Gastrocnemius medialis (tissue), 4 donors: ENCODE measurements at regions not wholly inside any gene's neighbourhood (a gene's known extent, or its start where the extent isn't known, plus 50 kb on each side); places are given as distances from the start of the nearest gene placed in this dataset.

Experiments
- ATAC-seq, 2 donors: fragments of 150-250 bp; one replicate each; pipeline ENCODE4 v1.9.1; 2016
- DNase-seq, 2 donors: peaks; one replicate each; pipeline ENCODE4 v3.0.0-alpha.2; 2019
- H3K27ac ChIP-seq, 4 donors: fragments of 200-600 bp; sonication (generic); 1 replicate in 1 of 4; 2 replicates in 3 of 4; pipeline ENCODE4 v1.5.1; 2016 to 2018; ENCODE audit warnings: mild to moderate bottlenecking in 2 of 4, moderate library complexity in 1 of 4
- H3K27me3 ChIP-seq, 3 donors: fragments of 200-600 bp; sonication (generic) in 2 of 3; 1 replicate in 1 of 3; 2 replicates in 2 of 3; pipeline versions ENCODE4 v1.5.1 to v1.6.0; 2016 to 2019; ENCODE audit warnings: mild to moderate bottlenecking in 1 of 3, moderate library complexity in 1 of 3
- H3K36me3 ChIP-seq, 2 donors: fragments of 200-600 bp; sonication (generic) in 1 of 2; one replicate each; pipeline ENCODE4 v1.5.1; 2017 to 2018
- H3K4me1 ChIP-seq, 2 donors: fragments of 200-600 bp; sonication (generic) in 1 of 2; one replicate each; pipeline ENCODE4 v1.5.1; 2016 to 2017; ENCODE audit warnings: mild to moderate bottlenecking in 2 of 2
- H3K4me3 ChIP-seq, 4 donors: fragments of 200-600 bp; sonication (generic) in 3 of 4; 1 replicate in 1 of 4; 2 replicates in 3 of 4; pipeline ENCODE4 v1.5.1; 2016 to 2019; ENCODE audit warnings: mild to moderate bottlenecking in 2 of 4
- H3K9me3 ChIP-seq, 3 donors: fragments of 200-600 bp; sonication (generic) in 2 of 3; 1 replicate in 1 of 3; 2 replicates in 2 of 3; pipeline ENCODE4 v1.5.1; 2016 to 2019
- POLR2A ChIP-seq, 2 donors: fragments of 450-650 bp; IDR thresholded peaks; one replicate each; pipeline ENCODE4 v1.6.1; 2017; ENCODE audit warnings: antibody characterized with exemption in 2 of 2, mild to moderate bottlenecking in 2 of 2, moderate library complexity in 2 of 2
- in situ Hi-C, 4 donors: fragments of 200-750 bp; cut with MboI; loops; one replicate each; pipeline versions ENCODE4 v1.15.0 to v1.8.0; 2017; ENCODE audit warnings: low sequenced_read_pairs in 4 of 4
- intact Hi-C: fragments of 100-400 bp; cut with DNase I; formaldehyde crosslinking; loops from one replicate; pipeline ENCODE4 v1.15.1; 2023; ENCODE audit warnings: low total_unique reads
- TF ChIP-seq, protein P1 (sequence below), 5 experiments: fragments of 450-650 bp in 3 of 5; fragments of 200-600 bp in 2 of 5; sonication (generic) in 2 of 5; IDR thresholded peaks in 4 of 5; conservative IDR thresholded peaks in 1 of 5; 1 replicate in 4 of 5; 2 replicates in 1 of 5; pipeline ENCODE4 v1.5.1; 2016 to 2019; ENCODE audit warnings: antibody characterized with exemption in 5 of 5, mild to moderate bottlenecking in 3 of 5, moderate library complexity in 3 of 5

- Histone ChIP-seq H3K4me1 (no peaks in the 10 kb centered on the region), H3K27me3 (no peaks in the 10 kb centered on the region), H3K9me3 (no peaks in the 10 kb centered on the region), H3K27ac (no peak overlapping the region), H3K36me3 (no peaks in the 10 kb centered on the region), H3K4me3 (no peak overlapping the region)
- DNase-seq (no peak), ATAC-seq (no peak)
- in situ Hi-C loops: no loop called here
- intact Hi-C loops: no loop called here
- TF ChIP-seq, protein P1, sequence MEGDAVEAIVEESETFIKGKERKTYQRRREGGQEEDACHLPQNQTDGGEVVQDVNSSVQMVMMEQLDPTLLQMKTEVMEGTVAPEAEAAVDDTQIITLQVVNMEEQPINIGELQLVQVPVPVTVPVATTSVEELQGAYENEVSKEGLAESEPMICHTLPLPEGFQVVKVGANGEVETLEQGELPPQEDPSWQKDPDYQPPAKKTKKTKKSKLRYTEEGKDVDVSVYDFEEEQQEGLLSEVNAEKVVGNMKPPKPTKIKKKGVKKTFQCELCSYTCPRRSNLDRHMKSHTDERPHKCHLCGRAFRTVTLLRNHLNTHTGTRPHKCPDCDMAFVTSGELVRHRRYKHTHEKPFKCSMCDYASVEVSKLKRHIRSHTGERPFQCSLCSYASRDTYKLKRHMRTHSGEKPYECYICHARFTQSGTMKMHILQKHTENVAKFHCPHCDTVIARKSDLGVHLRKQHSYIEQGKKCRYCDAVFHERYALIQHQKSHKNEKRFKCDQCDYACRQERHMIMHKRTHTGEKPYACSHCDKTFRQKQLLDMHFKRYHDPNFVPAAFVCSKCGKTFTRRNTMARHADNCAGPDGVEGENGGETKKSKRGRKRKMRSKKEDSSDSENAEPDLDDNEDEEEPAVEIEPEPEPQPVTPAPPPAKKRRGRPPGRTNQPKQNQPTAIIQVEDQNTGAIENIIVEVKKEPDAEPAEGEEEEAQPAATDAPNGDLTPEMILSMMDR (IDR thresholded peaks at IDR 0.05 in 4 of 5, conservative IDR thresholded peaks at IDR 0.05 in 1 of 5): no peak
- no peak for TF ChIP-seq POLR2A (IDR thresholded peaks at IDR 0.05)
Observed at GRCh38 chr22:22128440-22128839, 116.1 kb upstream of the VPREB1 start.

DNA sequence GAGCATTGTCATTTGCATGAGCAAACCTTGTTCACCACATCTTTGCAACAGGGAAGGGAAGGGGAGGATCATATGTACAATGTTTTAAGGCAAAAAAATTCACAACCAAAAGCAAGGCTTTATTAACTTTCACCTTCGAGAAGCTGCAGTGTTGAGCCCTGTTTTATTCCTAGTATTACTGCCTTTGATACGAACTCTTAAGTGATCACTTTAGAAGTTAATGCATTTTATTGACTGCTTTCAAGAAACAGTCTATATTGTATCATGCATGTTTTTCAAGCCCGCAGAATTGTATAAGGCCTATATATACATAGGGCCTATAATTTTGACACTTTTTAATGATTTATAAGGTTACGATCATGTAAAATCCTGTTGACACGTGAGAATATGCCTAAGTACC lies 117.5 kb upstream of the VPREB1 start:
- in situ Hi-C loops: no loop called here
- no peak overlapping the region for H3K4me3 ChIP-seq
- no peak overlapping the region for H3K27ac ChIP-seq
- intact Hi-C loops: no loop called here
- peaks cover 0 to 2% (median 0%) of the 10 kb centered on the region in 3 donors for H3K27me3 ChIP-seq
- H3K36me3 ChIP-seq: no peaks in the 10 kb centered on the region
- ATAC-seq: no peak
- H3K4me1 ChIP-seq: no peaks in the 10 kb centered on the region
- no peaks in the 10 kb centered on the region for H3K9me3 ChIP-seq
- TF ChIP-seq, protein P1 (IDR thresholded peaks at IDR 0.05 in 4 of 5, conservative IDR thresholded peaks at IDR 0.05 in 1 of 5): no peak
- TF ChIP-seq POLR2A (IDR thresholded peaks at IDR 0.05): no peak
- DNase-seq: no peak

GRCh38 chr22:22125579-22126468 lies 118.8 kb upstream of the VPREB1 start:
- peaks cover 0 to 5% (median 2%) of the 10 kb centered on the region in 3 donors for H3K27me3 ChIP-seq
- H3K4me1 ChIP-seq: no peaks in the 10 kb centered on the region
- intact Hi-C loops (no loop called here), in situ Hi-C loops (no loop called here)
- H3K4me3 ChIP-seq: no peak overlapping the region
- TF ChIP-seq, protein P1 (IDR thresholded peaks at IDR 0.05 in 4 of 5, conservative IDR thresholded peaks at IDR 0.05 in 1 of 5): no peak
- TF ChIP-seq POLR2A (IDR thresholded peaks at IDR 0.05): no peak
- H3K36me3 ChIP-seq: no peaks in the 10 kb centered on the region
- DNase-seq (no peak), ATAC-seq (no peak)
- H3K9me3 ChIP-seq: no peaks in the 10 kb centered on the region
- no peak overlapping the region for H3K27ac ChIP-seq

GRCh38 chr22:22125028-22125578 lies 119.5 kb upstream of the VPREB1 start:
- H3K27ac ChIP-seq: no peak overlapping the region
- no peaks in the 10 kb centered on the region for H3K9me3 ChIP-seq

More at GRCh38 chr22:22125028-22125578, 119.5 kb upstream of the VPREB1 start:
- DNase-seq (no peak), ATAC-seq (no peak)
- peaks cover 0 to 5% (median 2%) of the 10 kb centered on the region in 3 donors for H3K27me3 ChIP-seq
- TF ChIP-seq, protein P1 (IDR thresholded peaks at IDR 0.05 in 4 of 5, conservative IDR thresholded peaks at IDR 0.05 in 1 of 5): no peak
- TF ChIP-seq POLR2A (IDR thresholded peaks at IDR 0.05): no peak
- intact Hi-C loops (no loop called here), in situ Hi-C loops (no loop called here)
- H3K4me3 ChIP-seq: no peak overlapping the region
- no peaks in the 10 kb centered on the region for H3K36me3 ChIP-seq
- no peaks in the 10 kb centered on the region for H3K4me1 ChIP-seq
